PC-9 (cell line): ENCODE measurements at regions not wholly inside any gene's neighbourhood (a gene's known extent, or its start where the extent isn't known, plus 50 kb on each side); places are given as distances from the start of the nearest gene placed in this dataset.

ENCODE experiments used
- CTCF ChIP-seq: fragments of 200-600 bp; sonication (generic); conservative IDR thresholded peaks from 2 replicates; pipeline ENCODE4 v1.6.1; 2017; ENCODE audit warnings: mixed run types, antibody characterized with exemption, mild to moderate bottlenecking, moderate library complexity
- EZH2 ChIP-seq: fragments of 200-600 bp; sonication (generic); IDR thresholded peaks from 2 replicates; pipeline ENCODE4 v1.8.0; 2017; ENCODE audit warnings: antibody characterized with exemption, low read depth

- TF ChIP-seq CTCF (no peak), EZH2 (no peak)
Measured at GRCh38 chr4:173932701-173933100, 350.8 kb downstream of the FBXO8 start.
